Cardiac muscle cell (in vitro differentiated cells and primary cell): ENCODE measurements at regions not wholly inside any gene's neighbourhood (a gene's known extent, or its start where the extent isn't known, plus 50 kb on each side); places are given as distances from the start of the nearest gene placed in this dataset.

ENCODE experiments used
- DNase-seq, 2 donors: peaks; one replicate each; pipeline versions ENCODE4 v3.0.0 to v3.0.0-alpha.2; 2010 to 2017; ENCODE audit warnings: low read depth in 1 of 2, low spot score in 1 of 2
- H3K27ac ChIP-seq: fragments of 200-600 bp; sonication (generic); 2 replicates; pipeline ENCODE4 v1.5.1; 2016
- H3K27me3 ChIP-seq: fragments of 200-600 bp; sonication (generic); 2 replicates; pipeline ENCODE4 v1.6.0; 2016; ENCODE audit warnings: control low read depth
- H3K36me3 ChIP-seq: fragments of 200-600 bp; sonication (generic); 2 replicates; pipeline ENCODE4 v1.5.1; 2016; ENCODE audit warnings: control low read depth
- H3K4me1 ChIP-seq: fragments of 200-600 bp; sonication (generic); 2 replicates; pipeline ENCODE4 v1.8.1; 2017; ENCODE audit warnings: low read depth, mild to moderate bottlenecking, mixed run types
- H3K4me3 ChIP-seq: fragments of 200-600 bp; sonication (generic); 2 replicates; pipeline ENCODE4 v1.5.1; 2016; ENCODE audit warnings: mild to moderate bottlenecking
- H3K9me3 ChIP-seq: fragments of 200-600 bp; sonication (generic); 2 replicates; pipeline ENCODE4 v1.5.1; 2017; ENCODE audit warnings: low read depth, mild to moderate bottlenecking, control low read depth
- CTCF ChIP-seq: IDR thresholded peaks from 2 replicates; pipeline ENCODE4 v1.5.1; 2012; ENCODE audit warnings: low read depth, mild to moderate bottlenecking, low read length

GRCh38 chrX:53738370-53738906, 51.9 kb upstream of the HUWE1 start:
- Histone ChIP-seq H3K27me3 (no peaks in the 10 kb centered on the region), H3K36me3 (no peaks in the 10 kb centered on the region), H3K9me3 (no peaks in the 10 kb centered on the region), H3K4me1 (no peaks in the 10 kb centered on the region), H3K4me3 (no peak overlapping the region), H3K27ac (no peak overlapping the region)
- no peak for DNase-seq
- TF ChIP-seq CTCF, result no peak
